ENCODE measurements at regions not wholly inside any gene's neighbourhood (a gene's known extent, or its start where the extent isn't known, plus 50 kb on each side); places are given as distances from the start of the nearest gene placed in this dataset.

DNA sequence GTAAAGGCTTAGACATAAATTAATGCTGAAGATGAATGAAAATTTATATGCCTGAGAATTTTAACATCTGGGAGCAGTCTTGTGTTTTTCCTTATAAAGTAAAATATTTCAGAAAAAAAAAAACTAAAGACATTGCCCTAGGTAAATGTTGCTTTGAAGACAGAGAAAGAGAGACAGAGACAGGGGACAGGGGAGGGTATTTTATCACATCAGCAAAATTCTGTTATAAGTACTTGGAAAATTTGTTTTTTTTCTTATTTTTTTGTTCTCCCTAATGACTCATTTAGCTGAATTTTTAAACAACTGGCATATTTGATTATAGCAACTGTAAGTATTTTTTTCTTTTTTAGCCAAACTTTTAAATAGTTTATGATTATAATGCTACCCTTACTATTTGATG lies 1540.6 kb upstream of the GBE1 start:
- no peak for DNase-seq

DNA sequence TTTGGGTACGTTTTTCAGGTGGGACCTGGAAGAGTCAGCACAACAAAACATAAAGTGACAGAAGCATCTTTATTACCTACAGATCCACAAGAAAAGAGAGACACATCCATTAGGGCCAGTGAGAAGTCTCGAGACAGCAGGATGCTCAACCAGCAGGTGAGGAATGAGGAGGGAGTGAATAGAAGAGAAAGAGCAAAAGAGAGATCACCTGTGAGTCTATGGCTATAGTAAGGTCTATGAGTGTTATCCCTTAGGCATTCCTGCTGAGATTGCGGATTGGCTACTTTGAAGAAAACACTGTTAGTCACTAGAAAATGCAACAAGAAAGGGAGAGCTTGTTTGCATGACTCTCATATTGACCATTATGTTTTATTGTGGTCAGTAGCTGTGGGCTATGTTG lies 1556.2 kb upstream of the GBE1 start:
- DNase-seq: no peak

DNA sequence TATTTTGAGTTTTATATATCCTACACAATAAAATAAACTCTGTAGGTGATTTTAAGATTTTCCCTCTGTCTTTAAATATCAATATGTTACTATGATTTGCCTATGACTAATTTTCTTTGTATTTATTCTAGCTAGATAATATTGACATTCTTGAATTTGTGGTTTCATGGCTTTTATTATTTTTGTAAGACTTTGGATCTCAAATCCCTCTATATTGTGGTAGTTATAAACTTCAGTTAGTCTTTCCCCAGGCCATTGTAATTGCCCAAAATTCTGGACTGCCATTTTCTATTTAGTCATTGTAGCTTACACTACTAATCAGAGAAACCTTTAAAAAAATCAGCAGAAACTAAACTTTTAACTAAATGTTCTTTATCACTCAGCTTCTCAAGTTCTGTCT lies 1559.3 kb upstream of the GBE1 start:
- DNase-seq: no peak

DNA sequence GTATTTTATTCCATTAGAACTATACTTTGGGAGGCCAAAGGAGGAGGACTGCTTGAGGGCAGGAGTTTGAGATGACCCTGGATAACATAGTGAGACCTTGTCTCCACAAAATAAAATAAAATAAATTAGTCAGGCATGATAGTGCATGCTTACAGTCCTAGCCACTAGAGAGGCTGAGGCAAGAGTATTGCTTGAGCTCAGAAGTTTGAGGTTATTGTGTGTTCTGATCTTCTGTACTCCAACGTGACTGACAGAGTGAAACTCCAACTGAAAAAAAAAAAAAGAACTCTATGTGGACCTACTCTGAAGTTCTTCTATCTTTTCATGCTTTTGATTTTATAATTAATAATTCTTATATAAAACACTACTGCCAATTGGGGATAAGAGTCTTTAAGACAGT lies 1560.0 kb upstream of the GBE1 start:
- no peak for DNase-seq

DNA sequence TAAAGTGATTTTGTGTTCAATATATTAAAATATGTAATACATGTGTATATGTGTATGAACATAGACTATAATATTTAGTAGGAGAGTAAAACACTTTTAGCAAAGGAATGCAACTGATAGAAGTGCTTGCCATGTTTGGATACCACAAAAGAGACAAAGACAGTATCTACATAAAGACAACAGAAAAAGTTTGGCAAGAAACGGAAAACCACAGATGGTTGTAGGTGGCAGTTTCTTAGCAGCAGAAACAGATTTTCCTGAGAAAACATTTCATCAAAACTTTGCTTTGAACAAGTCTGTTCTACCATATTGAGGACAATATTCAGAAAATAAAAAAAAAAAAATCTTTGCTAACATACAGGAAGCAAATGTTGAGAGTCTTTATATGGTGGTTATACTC lies 1560.4 kb upstream of the GBE1 start:
- no peak for DNase-seq

DNA sequence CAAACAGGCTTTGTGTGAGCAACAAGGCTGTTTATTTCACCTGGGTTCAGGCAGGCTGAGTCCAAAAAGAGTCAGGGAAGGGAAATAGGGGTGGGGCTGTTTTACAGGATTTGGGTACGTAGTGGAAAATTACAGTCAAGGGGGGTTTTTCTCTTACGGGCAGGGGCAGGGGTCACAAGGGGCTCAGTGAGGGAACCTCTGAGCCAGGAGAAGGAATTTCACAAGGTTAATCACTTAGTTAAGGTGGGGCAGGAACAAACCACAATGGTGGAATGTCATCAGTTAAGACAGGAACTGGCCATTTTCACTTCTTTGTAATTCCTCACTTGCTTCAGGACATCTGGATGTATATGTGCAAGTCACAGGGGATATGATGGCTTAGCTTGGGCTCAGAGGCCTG lies 1592.8 kb upstream of the GBE1 start:
- DNase-seq: no peak

DNA sequence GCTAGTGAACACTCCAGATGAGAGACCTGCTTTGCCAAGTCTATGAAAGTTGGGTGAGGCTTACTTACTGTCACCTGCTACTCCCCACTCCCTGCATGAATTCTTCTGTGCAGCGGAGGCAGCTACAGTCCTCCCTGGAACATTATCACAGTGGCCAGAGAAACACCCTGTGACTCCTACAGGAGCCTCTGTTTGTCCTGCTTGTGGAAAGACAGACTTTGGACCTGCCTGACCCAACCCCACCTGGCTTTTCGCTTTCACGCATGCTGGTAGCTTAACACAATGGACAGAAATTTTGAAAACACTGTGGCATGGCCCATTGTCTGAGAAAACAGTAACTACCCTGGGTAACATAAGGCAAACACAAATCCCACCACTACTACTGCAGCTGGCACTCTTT lies 1565.5 kb upstream of the CADM2 start:
- no peak for DNase-seq

DNA sequence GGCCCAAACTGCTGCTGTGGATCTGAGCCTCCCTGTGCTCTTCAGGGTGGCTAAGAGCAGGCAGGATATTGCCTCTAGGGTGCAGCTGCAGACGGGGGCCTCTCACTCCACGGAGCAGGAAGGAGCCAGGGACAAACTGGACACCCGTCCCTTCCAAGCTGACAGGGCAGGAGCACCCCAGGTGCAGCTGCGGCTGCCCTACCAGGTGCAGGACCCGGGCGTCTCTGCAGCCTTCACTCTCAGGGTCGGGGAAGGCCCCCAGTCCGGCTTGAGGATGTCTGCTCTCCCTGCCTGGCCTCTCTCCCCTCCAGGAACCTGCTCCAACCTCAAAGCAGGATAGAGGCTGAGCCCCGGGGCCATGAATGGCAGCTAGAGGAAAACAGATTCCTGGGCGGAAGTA lies 1554.9 kb upstream of the CADM2 start:
- DNase-seq: no peak

DNA sequence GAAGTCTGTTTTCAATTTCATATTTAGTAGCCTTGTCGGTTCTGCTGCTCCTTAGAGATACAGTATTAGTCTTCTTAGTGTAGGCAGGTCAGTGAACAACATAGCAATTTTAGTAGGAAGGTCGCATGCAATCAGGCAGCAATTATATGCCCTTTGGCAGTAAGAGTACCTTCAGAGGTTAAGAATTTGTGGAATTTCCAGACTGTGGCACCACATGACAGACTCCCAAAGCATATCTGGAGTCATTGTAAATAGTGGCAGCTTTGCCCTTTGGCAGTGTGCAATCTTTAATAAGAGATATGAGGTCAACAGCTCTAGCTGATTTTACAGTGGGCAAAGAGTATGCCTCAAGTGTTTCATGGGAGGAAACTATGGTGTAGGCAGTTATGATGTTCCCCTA lies 1532.5 kb upstream of the CADM2 start:
- DNase-seq: no peak

DNA sequence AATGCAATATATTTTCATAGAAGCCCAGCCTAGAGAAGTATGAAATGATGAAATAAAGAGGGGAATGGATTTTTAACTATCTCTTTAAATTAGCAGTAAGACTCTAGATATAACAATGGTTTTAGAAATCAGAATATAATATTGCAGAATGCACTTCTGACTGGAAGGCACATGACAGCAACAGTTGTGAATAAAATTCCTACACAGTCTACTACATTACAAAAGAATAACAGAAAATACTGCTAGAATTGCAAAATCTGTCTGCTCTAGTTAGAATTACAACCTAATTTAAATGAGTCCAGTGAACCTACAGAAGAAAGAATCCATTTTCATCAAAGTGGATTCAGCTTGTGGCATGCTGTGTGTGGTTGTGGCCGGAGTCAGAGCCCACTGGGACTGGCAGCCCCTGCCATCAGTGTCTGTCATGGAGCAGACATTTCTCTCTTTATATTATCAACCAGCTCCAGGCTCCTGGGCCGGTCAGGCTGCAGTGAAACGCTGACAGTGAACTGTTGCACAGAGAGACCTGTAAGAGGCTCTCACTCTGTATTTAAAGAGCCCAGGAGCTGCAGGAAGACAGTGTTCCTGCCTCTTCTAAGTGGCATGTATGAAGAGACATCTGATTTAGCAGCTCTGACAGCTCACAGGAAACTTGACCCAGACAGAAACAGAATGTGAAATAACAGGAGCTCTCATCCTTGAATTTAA lies 1523.8 kb upstream of the CADM2 start:
- DNase-seq: peak; percentile 64

DNA sequence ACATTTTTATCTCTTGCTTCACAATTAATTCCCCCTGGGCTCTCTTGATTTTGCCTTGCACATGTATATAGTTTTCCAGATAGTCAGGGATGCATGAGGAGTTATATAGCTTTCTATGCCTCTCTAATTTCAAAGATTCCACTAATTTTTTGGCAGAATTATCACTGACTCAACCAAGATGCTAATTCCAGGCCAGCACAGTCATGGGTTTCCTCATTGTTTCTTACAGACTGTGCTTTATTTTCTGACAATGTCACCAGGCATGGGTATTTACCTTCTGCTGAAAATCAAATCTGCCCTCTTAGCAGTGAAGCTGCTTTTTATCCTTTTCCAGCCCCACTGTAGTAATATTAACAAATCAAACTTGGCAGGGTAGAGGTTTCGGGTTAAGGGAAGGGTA lies 1520.6 kb upstream of the CADM2 start:
- no peak for DNase-seq

DNA sequence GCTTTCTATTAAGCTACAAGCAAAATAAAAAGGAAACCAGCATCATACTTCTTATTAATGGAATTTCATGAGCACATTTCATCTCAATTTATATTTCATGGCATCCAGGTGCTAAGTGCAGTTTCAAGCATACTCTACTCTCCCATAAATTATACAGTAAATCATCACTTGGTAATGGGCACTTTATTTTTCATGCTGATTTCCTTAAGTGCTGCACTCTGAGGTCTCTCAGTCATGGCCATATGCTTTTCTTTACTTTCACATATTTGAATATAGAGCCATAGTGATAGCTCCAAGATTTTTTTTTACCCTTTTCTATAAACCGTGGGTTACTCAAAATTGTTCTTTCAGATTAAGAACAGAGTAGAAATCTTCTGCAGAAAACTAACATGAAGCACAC lies 1505.7 kb upstream of the CADM2 start:
- no peak for DNase-seq

DNA sequence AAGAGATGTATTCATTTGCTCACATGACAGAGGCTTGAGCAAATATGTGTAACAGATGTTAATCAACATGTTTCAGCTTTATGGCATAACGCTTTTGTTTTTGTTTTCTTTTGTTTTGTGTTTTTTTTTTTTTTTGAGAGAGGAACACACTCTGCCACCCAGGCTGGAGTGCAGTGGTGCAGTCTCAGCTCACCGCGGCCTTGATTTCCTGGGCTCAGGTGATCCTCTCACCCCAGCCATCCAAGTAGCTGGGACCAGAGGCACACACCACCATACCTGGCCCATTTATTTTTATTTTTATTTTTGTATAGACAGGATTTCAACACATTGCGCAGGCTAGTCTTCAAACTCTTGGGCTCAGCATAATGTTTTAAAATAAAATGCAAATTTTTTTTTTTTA lies 1504.4 kb upstream of the CADM2 start:
- DNase-seq: no peak

DNA sequence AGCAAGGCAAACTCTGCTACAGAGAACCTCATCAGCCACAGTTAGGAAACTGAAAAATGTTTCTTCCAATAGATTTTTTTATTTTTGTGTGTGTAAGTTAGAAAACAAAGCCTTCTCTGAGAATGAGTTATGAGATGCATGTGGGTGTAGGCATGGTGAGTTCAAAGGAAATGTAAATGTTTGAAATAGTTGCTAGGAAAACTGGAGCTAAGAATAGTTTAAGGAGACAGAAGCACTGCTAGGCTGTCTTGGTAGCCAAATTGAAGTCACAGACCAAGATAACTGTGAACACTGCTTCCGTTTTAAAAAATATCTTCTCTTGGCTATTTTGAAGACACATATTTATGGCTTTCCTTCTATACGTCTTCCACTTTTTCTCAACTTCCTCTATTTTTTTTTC lies 1501.2 kb upstream of the CADM2 start:
- DNase-seq: no peak

DNA sequence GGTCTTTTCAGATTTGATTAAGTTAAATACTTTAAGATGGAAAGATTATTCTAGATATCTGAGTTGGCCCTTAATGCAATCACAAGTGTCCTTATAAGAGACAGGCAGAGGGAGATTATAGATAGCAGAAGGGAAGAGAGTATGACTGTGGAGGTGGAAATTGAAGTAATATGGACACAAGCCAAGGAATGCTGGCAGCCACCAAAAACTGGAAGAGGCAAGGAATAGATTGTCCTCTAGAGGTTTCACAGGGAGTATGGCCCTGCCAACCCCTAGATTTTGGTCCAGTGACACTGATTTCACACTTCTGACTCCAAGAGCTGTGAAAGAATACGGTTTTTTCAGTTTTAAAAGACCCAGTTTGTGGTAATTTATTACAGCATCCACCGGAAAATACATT lies 1498.7 kb upstream of the CADM2 start:
- DNase-seq: no peak

DNA sequence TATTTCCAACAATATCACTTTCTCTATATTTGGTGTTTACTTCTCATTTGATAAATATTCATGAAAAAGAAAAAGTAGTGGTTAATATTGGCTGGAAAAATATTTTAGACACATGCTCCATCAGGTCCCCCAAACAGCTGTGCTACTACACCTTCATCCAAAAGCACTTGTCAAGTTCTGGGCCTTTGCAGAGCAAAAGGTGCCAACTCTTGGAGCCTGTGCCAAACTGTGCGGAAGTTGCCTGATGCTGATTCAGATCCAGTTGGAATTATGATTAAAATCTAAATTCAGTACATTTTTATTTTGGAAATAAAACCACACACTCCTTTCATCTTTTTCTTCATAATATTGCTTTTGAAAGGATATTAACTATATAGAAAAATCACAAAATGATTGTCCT lies 1497.4 kb upstream of the CADM2 start:
- DNase-seq: no peak

DNA sequence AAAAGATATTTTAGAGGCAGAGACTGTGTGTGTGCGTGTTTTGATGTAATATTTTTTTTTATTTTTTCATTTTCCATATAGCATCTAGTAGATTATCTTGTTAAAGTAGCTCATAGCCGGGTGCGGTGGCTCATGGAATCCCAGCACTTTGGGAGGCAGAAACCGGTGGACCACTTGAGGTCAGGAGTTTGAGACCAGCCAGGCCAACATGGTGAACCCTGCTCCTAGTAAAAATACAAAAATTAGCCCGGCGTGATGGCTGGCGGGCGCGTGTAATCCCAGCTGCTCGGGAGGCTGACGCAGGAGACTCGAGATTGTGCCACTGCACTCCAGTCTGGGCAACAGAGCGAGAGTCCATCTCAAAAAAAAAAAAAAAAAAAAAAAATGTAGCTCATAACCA lies 1481.2 kb upstream of the CADM2 start:
- no peak for DNase-seq

DNA sequence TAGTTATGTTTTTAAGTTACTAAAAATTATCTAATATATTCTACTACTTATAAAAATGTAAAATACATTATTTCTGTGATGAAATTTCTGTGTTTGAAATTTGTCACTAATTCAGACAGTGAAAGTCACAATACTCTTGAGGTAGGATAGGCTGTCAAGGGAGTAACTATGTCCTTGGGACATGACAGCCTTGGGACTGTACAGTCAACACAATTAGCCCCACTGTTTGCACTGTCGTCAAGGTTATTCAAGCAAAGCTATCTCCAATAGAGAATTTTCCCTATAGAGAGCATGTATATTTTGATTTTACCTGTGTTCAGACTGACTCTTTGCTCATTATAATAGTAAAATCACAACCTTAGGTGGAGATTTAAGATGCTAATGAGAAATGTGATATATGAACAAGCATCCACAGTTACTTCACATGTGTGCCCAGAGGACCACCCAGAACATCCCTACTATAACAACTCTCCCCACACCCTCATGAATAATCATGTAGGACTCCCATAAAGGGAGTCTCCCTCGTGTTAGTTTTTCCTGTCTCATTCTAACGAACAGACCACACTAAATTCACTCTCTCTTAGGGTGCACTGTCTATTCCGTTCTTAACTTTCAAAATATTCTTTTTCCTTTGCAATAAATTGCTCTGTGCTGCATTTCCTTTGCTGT lies 1476.3 kb upstream of the CADM2 start:
- DNase-seq: no peak

DNA sequence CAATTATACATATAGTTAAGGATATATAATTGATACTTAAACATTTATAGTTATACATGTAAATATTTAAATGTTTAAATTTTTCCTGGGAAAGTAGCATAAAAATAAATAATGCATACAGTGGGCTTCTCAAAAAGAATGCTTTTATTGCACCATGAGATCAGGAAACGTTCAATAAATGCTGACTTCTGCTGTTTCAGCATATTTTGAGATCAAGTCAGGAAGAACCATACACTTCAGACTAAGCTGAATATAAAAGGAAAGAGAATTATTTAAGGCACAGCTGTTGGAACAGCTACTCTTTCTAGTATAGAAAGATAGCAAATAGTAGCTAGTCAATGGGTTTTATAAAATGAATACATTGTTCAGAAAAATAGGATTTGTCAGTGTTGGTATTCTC lies 1462.3 kb upstream of the CADM2 start:
- DNase-seq: no peak

DNA sequence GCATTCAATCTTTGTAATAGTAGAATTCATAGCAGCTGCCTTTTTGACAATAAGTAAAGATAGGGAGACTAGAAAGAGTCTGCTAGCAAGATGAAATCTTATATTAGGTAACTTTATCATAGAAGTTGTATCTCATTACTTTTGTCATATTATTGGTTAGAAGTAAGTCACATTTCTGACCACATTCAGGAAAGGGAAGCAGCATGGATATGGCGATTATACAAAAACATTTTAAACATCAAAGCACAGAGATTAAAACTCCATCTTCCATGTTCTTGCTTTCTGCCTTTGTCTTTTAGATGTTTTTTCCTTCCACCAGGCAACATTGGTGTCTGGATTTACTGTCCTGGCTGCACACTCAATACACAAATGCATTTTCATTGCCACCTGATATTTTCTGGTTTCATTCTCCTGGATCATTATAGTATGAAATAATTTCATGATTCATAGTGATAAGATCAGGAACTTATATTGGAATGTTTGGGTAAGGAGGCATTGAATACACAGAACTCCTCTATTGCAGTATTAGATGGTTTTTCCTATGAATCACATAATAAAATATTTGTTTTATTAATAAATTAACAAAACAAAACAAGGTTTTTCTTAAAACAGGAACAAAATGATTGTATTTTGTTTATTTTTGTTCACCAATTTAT lies 1460.3 kb upstream of the CADM2 start:
- DNase-seq: no peak

DNA sequence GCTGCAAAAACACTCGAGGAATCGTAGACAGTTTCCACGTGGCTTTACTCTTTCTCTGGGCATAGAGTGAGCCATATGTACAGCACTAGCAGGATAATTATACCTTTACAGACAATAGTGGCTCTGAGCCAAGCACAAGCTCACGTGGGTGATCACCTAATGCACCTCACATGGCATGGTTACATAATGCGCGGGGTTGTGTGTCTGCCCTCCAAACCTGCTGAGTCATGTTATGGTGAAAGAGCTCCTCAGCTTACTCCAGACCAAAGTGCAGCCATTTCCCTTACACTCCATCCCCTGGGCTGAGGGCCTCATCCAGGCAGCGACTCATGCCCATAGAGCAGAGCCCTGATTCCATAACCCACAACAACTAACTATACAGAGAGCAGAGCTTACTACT lies 1458.4 kb upstream of the CADM2 start:
- DNase-seq: no peak

DNA sequence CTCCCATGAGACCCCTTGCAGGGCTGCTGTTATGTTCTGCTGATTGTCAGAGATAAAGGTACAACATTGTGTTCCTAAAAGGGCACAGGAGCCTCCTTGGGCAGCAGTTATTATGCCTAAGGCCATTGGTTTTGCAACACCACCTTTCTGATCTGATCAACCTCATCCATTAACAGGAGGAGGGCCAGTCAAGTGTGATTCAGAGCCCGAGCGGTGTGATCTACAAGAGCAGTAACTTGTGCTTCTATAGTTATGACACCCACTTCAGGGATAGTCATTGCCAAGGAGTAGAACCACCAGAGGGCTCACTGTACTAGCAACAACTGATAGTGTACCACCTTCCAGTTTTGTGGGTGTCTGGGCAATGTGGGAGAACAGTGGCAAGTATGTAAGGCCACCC lies 1457.9 kb upstream of the CADM2 start:
- no peak for DNase-seq

DNA sequence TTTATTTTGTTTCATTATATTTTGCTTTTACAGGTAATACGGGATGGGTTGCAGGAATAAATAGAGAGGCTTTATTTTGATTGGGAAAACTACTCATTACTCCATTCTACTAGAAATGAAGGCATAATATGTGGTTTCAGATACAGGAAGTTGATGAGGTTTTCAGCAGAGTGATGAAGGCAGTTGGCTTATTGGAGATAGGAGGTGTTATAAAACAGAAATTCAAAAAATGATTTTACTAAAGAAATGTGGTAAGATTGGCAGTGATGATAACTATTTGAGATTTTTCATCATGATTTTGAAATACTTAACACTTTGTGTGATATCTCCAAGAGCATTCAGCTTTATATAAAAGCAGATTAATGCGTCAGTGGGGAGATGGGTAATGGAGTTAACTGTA lies 1445.7 kb upstream of the CADM2 start:
- DNase-seq: no peak

DNA sequence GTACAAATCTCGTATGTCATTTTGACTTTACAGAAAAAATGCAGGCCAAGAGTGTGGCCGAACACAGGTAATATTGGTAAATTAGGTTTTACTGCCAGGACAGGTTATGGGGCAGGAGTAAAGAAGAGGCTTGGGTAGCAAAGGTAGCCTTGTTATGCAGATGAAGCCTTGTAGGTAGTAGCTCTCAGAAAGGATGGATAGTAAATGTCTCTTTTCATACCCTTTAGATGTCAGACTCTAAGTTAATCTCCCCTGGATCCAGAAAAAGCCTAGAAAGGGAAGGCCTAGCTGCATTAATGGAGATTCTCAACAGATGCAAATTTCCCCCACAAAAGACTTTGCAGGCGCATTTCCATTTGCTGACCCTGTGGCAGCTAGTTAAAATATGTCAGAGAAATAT lies 1445.1 kb upstream of the CADM2 start:
- no peak for DNase-seq
